ENCODE measurements at regions not wholly inside any gene's neighbourhood (a gene's known extent, or its start where the extent isn't known, plus 50 kb on each side); places are given as distances from the start of the nearest gene placed in this dataset.

- no peak for DNase-seq
Observed at GRCh38 chr3:18075799-18076198, 333.4 kb upstream of the TBC1D5 start.

- DNase-seq = no peak
Observed at GRCh38 chr3:18071833-18072232, 329.4 kb upstream of the TBC1D5 start.

GRCh38 chr3:18070944-18071343, 328.5 kb upstream of the TBC1D5 start:
- DNase-seq = no peak

GRCh38 chr3:18070231-18070630, 327.8 kb upstream of the TBC1D5 start:
- no peak for DNase-seq

GRCh38 chr3:18069568-18069967, 327.1 kb upstream of the TBC1D5 start:
- no peak for DNase-seq

GRCh38 chr3:18066899-18067582, 324.6 kb upstream of the TBC1D5 start:
- no peak for DNase-seq

- DNase-seq = no peak
Observed at GRCh38 chr3:18064586-18064985, 322.2 kb upstream of the TBC1D5 start.

GRCh38 chr3:18062657-18063025, 320.2 kb upstream of the TBC1D5 start:
- no peak for DNase-seq

- DNase-seq = no peak
Observed at GRCh38 chr3:18061737-18062656, 319.6 kb upstream of the TBC1D5 start.

GRCh38 chr3:18058666-18059065, 316.2 kb upstream of the TBC1D5 start:
- DNase-seq = no peak

GRCh38 chr3:18057471-18058091, 315.1 kb upstream of the TBC1D5 start:
- DNase-seq = no peak

GRCh38 chr3:18054625-18055024, 312.2 kb upstream of the TBC1D5 start:
- no peak for DNase-seq

- DNase-seq = no peak
Observed at GRCh38 chr3:18051306-18051705, 308.9 kb upstream of the TBC1D5 start.

GRCh38 chr3:18049096-18049495, 306.7 kb upstream of the TBC1D5 start:
- DNase-seq = no peak

- DNase-seq = no peak
Observed at GRCh38 chr3:18047052-18047451, 304.6 kb upstream of the TBC1D5 start.

GRCh38 chr3:18046131-18046915, 303.9 kb upstream of the TBC1D5 start:
- DNase-seq = no peak

- no peak for DNase-seq
Observed at GRCh38 chr3:18044971-18045880, 302.8 kb upstream of the TBC1D5 start.

- DNase-seq = no peak
Observed at GRCh38 chr3:18044191-18044590, 301.8 kb upstream of the TBC1D5 start.

- DNase-seq = no peak
Observed at GRCh38 chr3:18036450-18036815, 294.0 kb upstream of the TBC1D5 start.

- DNase-seq = no peak
Observed at GRCh38 chr3:18035641-18036449, 293.4 kb upstream of the TBC1D5 start.

GRCh38 chr3:18033581-18034108, 291.2 kb upstream of the TBC1D5 start:
- DNase-seq = no peak

Measured in DMS 273 treated with DMSO at 0.1 percent for 48 hours (cell line).